Uterus (tissue), 2 donors: ENCODE measurements at regions not wholly inside any gene's neighbourhood (a gene's known extent, or its start where the extent isn't known, plus 50 kb on each side); places are given as distances from the start of the nearest gene placed in this dataset.

ENCODE experiments used
- POLR2A ChIP-seq, 2 donors: fragments of 450-650 bp; IDR thresholded peaks; one replicate each; pipeline ENCODE4 v1.6.1; 2016; ENCODE audit warnings: antibody characterized with exemption in 2 of 2, mild to moderate bottlenecking in 1 of 2, moderate library complexity in 1 of 2
- TF ChIP-seq, protein P1 (sequence below), 4 experiments: fragments of 200-600 bp in 2 of 4; fragments of 450-650 bp in 2 of 4; sonication (generic) in 2 of 4; IDR thresholded peaks; one replicate each; pipeline ENCODE4 v1.5.1; 2016 to 2019; ENCODE audit warnings: antibody characterized with exemption in 4 of 4, mild to moderate bottlenecking in 2 of 4, moderate library complexity in 1 of 4

DNA sequence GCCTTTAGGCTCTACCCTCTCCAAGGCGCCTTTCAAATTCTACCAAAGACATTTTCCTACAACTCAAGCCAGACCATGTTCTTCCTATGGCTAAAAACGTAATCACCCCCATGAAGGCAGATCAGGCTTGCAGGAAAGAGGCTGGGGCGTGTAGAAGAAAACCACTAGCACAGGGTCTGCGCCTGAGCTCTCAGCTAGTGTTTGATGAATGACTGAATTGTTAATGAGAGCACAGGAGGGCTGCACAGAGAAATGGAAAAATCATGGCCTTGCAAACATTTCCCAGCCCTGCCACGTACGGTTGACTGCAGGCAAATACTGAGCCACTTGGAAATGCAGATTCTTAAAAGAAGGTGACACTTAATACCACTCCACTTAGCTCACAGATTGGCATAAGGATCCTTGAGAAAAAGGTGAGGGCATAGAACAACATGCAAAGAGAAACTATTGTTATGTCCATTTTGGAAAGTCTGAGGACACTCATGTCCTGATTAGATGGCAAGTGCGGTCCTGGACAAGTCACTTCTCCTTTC lies 148.6 kb downstream of the NXPE2 start:
- TF ChIP-seq, protein P1, sequence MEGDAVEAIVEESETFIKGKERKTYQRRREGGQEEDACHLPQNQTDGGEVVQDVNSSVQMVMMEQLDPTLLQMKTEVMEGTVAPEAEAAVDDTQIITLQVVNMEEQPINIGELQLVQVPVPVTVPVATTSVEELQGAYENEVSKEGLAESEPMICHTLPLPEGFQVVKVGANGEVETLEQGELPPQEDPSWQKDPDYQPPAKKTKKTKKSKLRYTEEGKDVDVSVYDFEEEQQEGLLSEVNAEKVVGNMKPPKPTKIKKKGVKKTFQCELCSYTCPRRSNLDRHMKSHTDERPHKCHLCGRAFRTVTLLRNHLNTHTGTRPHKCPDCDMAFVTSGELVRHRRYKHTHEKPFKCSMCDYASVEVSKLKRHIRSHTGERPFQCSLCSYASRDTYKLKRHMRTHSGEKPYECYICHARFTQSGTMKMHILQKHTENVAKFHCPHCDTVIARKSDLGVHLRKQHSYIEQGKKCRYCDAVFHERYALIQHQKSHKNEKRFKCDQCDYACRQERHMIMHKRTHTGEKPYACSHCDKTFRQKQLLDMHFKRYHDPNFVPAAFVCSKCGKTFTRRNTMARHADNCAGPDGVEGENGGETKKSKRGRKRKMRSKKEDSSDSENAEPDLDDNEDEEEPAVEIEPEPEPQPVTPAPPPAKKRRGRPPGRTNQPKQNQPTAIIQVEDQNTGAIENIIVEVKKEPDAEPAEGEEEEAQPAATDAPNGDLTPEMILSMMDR (IDR thresholded peaks at IDR 0.05): no peak
- no peak for TF ChIP-seq POLR2A (IDR thresholded peaks at IDR 0.05)
